ENCODE measurements at regions not wholly inside any gene's neighbourhood (a gene's known extent, or its start where the extent isn't known, plus 50 kb on each side); places are given as distances from the start of the nearest gene placed in this dataset.
"Not testable (repeated sequence)": the region's sequence is repeated elsewhere in the genome, so short reads cannot be mapped to it uniquely, and the experiment has no call there.

DNA sequence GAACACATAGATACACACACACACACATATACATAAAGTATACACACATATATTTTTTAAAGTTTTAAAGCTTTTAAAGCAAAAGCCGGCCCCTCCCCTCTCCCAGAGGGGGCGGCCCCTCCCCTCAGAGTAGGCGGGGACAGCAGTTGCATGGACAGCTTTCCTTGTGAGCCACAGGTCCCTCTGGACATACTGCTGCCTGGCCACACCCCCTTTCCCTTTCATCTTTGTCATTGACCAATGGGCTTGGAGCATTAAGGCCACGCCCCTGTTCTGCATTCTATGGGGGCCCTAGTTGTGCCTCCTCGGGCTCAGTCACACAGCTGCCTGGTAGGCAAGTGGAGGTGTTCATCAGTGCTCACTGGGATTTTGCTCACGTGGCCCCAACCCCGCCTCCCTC is 57.5 kb upstream of the LYSMD4 start:
- H3K4me3 ChIP-seq (ENCODE audit: extremely low read depth in 1 of 4, insufficient read depth in 2 of 4, low read depth in 3 of 4, low read length in 4 of 4); H2BK20ac ChIP-seq (ENCODE audit: low read length); POLR2A ChIA-PET (ENCODE audit: partially characterized antibody); H3K23ac ChIP-seq (ENCODE audit: insufficient read length); H2AFZ ChIP-seq (ENCODE audit: low read length); H2AK5ac ChIP-seq (ENCODE audit: low read depth, low read length); H4K91ac ChIP-seq (replicated peaks; ENCODE audit: insufficient read length, low read length); H3K4me1 ChIP-seq (replicated peaks in 1 of 4; ENCODE audit: control insufficient read depth in 3 of 4, insufficient read depth in 4 of 4, low read length in 3 of 4); H4K20me1 ChIP-seq (replicated peaks in 1 of 2; ENCODE audit: control insufficient read depth in 1 of 2, insufficient read depth in 2 of 2, low read length in 2 of 2); H2BK12ac ChIP-seq (ENCODE audit: low read depth, low read length); H3K9me3 ChIP-seq (ENCODE audit: insufficient read depth in 2 of 2, low read depth in 1 of 2, low read length in 1 of 2); H3K79me2 ChIP-seq (ENCODE audit: control insufficient read depth in 1 of 2, insufficient read depth in 2 of 2, low read length in 2 of 2); H3K27me3 ChIP-seq (replicated peaks in 1 of 4; ENCODE audit: control insufficient read depth in 3 of 4, extremely low read depth in 1 of 4, insufficient read depth in 3 of 4, low read length in 3 of 4); H2BK120ac ChIP-seq (replicated peaks; ENCODE audit: low read depth, low read length); FAIRE-seq; H3K14ac ChIP-seq (ENCODE audit: insufficient read length); H3K36me3 ChIP-seq (ENCODE audit: control insufficient read depth in 2 of 4, insufficient read depth in 4 of 4, low read length in 3 of 4); H4K8ac ChIP-seq (ENCODE audit: extremely low read depth, insufficient read depth, low read length); H4K5ac ChIP-seq (ENCODE audit: insufficient read length, low read depth, low read length); H2BK5ac ChIP-seq (ENCODE audit: low read depth, low read length); H2BK15ac ChIP-seq (ENCODE audit: low read length); H3K23me2 ChIP-seq (ENCODE audit: low read depth, low read length); H3K9ac ChIP-seq (replicated peaks in 1 of 4; ENCODE audit: extremely low read depth in 1 of 4, low read depth in 3 of 4, low read length in 3 of 4); H3K18ac ChIP-seq (ENCODE audit: extremely low read depth, low read length); H3K4ac ChIP-seq (replicated peaks; ENCODE audit: insufficient read length, low read depth, low read length); H3K4me2 ChIP-seq (ENCODE audit: insufficient read depth in 1 of 2, low read depth in 2 of 2, low read length in 2 of 2); H3K79me1 ChIP-seq (ENCODE audit: low read depth, low read length); H3K56ac ChIP-seq (replicated peaks; ENCODE audit: insufficient read length, low read depth, low read length); H3K27ac ChIP-seq (ENCODE audit: low read depth, low read length): not testable (repeated sequence)
- 84% methylated on average over 6 of the region's 7 CpGs; no CpG with 5 or more reads in 1 of the 2 experiments for WGBS, 2 experiments (ENCODE audit: extremely low coverage in 1 of 2, insufficient coverage in 1 of 2, insufficient read length in 1 of 2, insufficient replicate concordance in 2 of 2, low coverage in 1 of 2, low lambda C conversion rate in 2 of 2, missing lambda C conversion rate in 1 of 2)
- CTCF ChIA-PET (ENCODE audit: partially characterized antibody) = interaction anchor here (1.6 to 1.8 kb wide), 2 partner anchors 13 to 34 kb away, joined by 3 to 7 read pairs; no protein-coding TSS in a partner anchor
- peak in 1 of 2 experiments; percentile 49 for DNase-seq (ENCODE audit: low read depth in 1 of 2, low spot score in 2 of 2)
